H1 (cell line): ENCODE measurements at regions not wholly inside any gene's neighbourhood (a gene's known extent, or its start where the extent isn't known, plus 50 kb on each side); places are given as distances from the start of the nearest gene placed in this dataset.

ENCODE experiments used
- CTCF ChIA-PET: fragments of 300-600 bp; sonication (Branson Sonifier 250); formaldehyde crosslinking; loops from one replicate; lab custom pipeline; 2021; ENCODE audit not compliant: partially characterized antibody; lab: Charles Lee
- POLR2A ChIA-PET: fragments of 300-600 bp; sonication (Branson Sonifier 250); formaldehyde crosslinking; loops from one replicate; lab custom pipeline; 2021; ENCODE audit warnings: inconsistent platforms; ENCODE audit not compliant: partially characterized antibody; lab: Charles Lee
- DNase-seq, 2 experiments: peaks; one replicate each; pipeline versions ENCODE4 v3.0.0 to v3.0.0-alpha.2; 2010 to 2022; ENCODE audit warnings: low spot score in 2 of 2, low read depth in 1 of 2, mixed read lengths in 1 of 2
- FAIRE-seq: peaks from 2 replicates; lab custom pipeline; 2011; peaks lifted over from hg19 to GRCh38; lab: Jason Lieb, UNC
- H2AFZ ChIP-seq: 2 replicates; pipeline ENCODE4 v1.8.1; 2012; ENCODE audit warnings: low read length, inconsistent platforms
- H2AK5ac ChIP-seq: 2 replicates; pipeline ENCODE4 v1.6.1; 2013; ENCODE audit warnings: low read depth, low read length
- H2BK120ac ChIP-seq: replicated peaks from 2 replicates; pipeline ENCODE3; 2013; ENCODE audit warnings: low read depth, low read length, inconsistent platforms
- H2BK12ac ChIP-seq: 2 replicates; pipeline ENCODE4 v1.6.1; 2013; ENCODE audit warnings: low read depth, low read length
- H2BK15ac ChIP-seq: 2 replicates; pipeline ENCODE4 v1.6.1; 2013; ENCODE audit warnings: low read length
- H2BK20ac ChIP-seq: 2 replicates; pipeline ENCODE4 v1.6.1; 2013; ENCODE audit warnings: low read length
- H2BK5ac ChIP-seq: 2 replicates; pipeline ENCODE4 v1.6.1; 2013; ENCODE audit warnings: low read depth, low read length
- H3K14ac ChIP-seq: 2 replicates; pipeline ENCODE4 v1.6.1; 2013; ENCODE audit warnings: inconsistent platforms; ENCODE audit not compliant: insufficient read length
- H3K18ac ChIP-seq: 2 replicates; pipeline ENCODE4 v1.6.1; 2013; ENCODE audit warnings: low read length; ENCODE audit errors: extremely low read depth
- H3K23ac ChIP-seq: 2 replicates; pipeline ENCODE4 v1.6.1; 2013; ENCODE audit warnings: inconsistent platforms; ENCODE audit not compliant: insufficient read length
- H3K23me2 ChIP-seq: 2 replicates; pipeline ENCODE4 v1.6.1; 2013; ENCODE audit warnings: low read depth, low read length
- H3K27ac ChIP-seq: 2 replicates; pipeline ENCODE4 v1.6.1; 2011; ENCODE audit warnings: low read depth, low read length, inconsistent platforms
- H3K27me3 ChIP-seq, 4 experiments: replicated peaks in 1 of 4; 1 replicate in 1 of 4; 2 replicates in 3 of 4; pipeline versions ENCODE4 v1.6.1 to v1.8.1; 2011 to 2013; ENCODE audit warnings: low read length in 3 of 4, mild to moderate bottlenecking in 3 of 4, inconsistent platforms in 2 of 4, mixed read lengths in 2 of 4, moderate library complexity in 1 of 4; ENCODE audit not compliant: control insufficient read depth in 3 of 4, insufficient read depth in 3 of 4; ENCODE audit errors: extremely low read depth in 1 of 4
- H3K36me3 ChIP-seq, 4 experiments: 2 replicates each; pipeline versions ENCODE4 v1.6.1 to v1.8.1; 2011 to 2013; ENCODE audit warnings: mild to moderate bottlenecking in 4 of 4, low read length in 3 of 4, moderate library complexity in 2 of 4, control low read depth in 1 of 4, inconsistent platforms in 1 of 4; ENCODE audit not compliant: insufficient read depth in 4 of 4, control insufficient read depth in 2 of 4
- H3K4ac ChIP-seq: replicated peaks from 2 replicates; pipeline ENCODE3; 2013; ENCODE audit warnings: low read length, low read depth, mixed read lengths, inconsistent platforms; ENCODE audit not compliant: insufficient read length
- H3K4me1 ChIP-seq, 4 experiments: replicated peaks in 1 of 4; 1 replicate in 1 of 4; 2 replicates in 3 of 4; pipeline versions ENCODE4 v1.6.1 to v1.8.1; 2011 to 2013; ENCODE audit warnings: low read length in 3 of 4, inconsistent platforms in 2 of 4, mixed read lengths in 1 of 4; ENCODE audit not compliant: insufficient read depth in 4 of 4, control insufficient read depth in 3 of 4
- H3K4me2 ChIP-seq, 2 experiments: 2 replicates each; pipeline versions ENCODE4 v1.6.1 to v1.8.1; 2011 to 2013; ENCODE audit warnings: low read depth in 2 of 2, low read length in 2 of 2, control low read depth in 1 of 2, inconsistent platforms in 1 of 2, mild to moderate bottlenecking in 1 of 2; ENCODE audit not compliant: insufficient read depth in 1 of 2
- H3K4me3 ChIP-seq, 4 experiments: fragments of 200-600, 300-600 bp in 1 of 4; sonication (generic), shearing (Covaris generic), sonication (Bioruptor Twin) in 1 of 4; 2 replicates each; pipeline versions ENCODE4 v1.5.1 to v1.8.1; 2011 to 2016; ENCODE audit warnings: low read length in 4 of 4, low read depth in 3 of 4, control low read depth in 2 of 4, inconsistent platforms in 2 of 4, mild to moderate bottlenecking in 2 of 4, mixed read lengths in 1 of 4, moderate library complexity in 1 of 4; ENCODE audit not compliant: insufficient read depth in 2 of 4; ENCODE audit errors: extremely low read depth in 1 of 4
- H3K56ac ChIP-seq: replicated peaks from 2 replicates; pipeline ENCODE3; 2013; ENCODE audit warnings: low read depth, mild to moderate bottlenecking, mixed read lengths, low read length, inconsistent platforms; ENCODE audit not compliant: insufficient read length
- H3K79me1 ChIP-seq: 2 replicates; pipeline ENCODE4 v1.6.1; 2013; ENCODE audit warnings: low read depth, low read length, control low read depth
- H3K79me2 ChIP-seq, 2 experiments: 2 replicates each; pipeline versions ENCODE4 v1.6.1 to v1.8.1; 2012 to 2013; ENCODE audit warnings: low read length in 2 of 2, mild to moderate bottlenecking in 2 of 2, inconsistent platforms in 1 of 2; ENCODE audit not compliant: insufficient read depth in 2 of 2, control insufficient read depth in 1 of 2
- H3K9ac ChIP-seq, 4 experiments: replicated peaks in 1 of 4; 1 replicate in 1 of 4; 2 replicates in 3 of 4; pipeline versions ENCODE4 v1.6.1 to v1.8.1; 2011 to 2013; ENCODE audit warnings: low read depth in 3 of 4, low read length in 3 of 4, control low read depth in 2 of 4, mild to moderate bottlenecking in 2 of 4, moderate library complexity in 2 of 4, inconsistent platforms in 1 of 4; ENCODE audit errors: extremely low read depth in 1 of 4
- H3K9me3 ChIP-seq, 2 experiments: 2 replicates each; pipeline versions ENCODE4 v1.6.1 to v1.8.1; 2012 to 2013; ENCODE audit warnings: mild to moderate bottlenecking in 2 of 2, moderate library complexity in 2 of 2, control low read depth in 1 of 2, inconsistent platforms in 1 of 2, low read depth in 1 of 2, low read length in 1 of 2, mixed read lengths in 1 of 2; ENCODE audit not compliant: insufficient read depth in 2 of 2
- H4K20me1 ChIP-seq, 2 experiments: replicated peaks in 1 of 2; 2 replicates each; pipeline versions ENCODE3 to v1.8.1; 2011 to 2013; ENCODE audit warnings: inconsistent platforms in 2 of 2, low read length in 2 of 2, mild to moderate bottlenecking in 1 of 2; ENCODE audit not compliant: insufficient read depth in 2 of 2, control insufficient read depth in 1 of 2
- H4K5ac ChIP-seq: 2 replicates; pipeline ENCODE4 v1.6.1; 2013; ENCODE audit warnings: low read length, low read depth, mixed read lengths, inconsistent platforms; ENCODE audit not compliant: insufficient read length
- H4K8ac ChIP-seq: 2 replicates; pipeline ENCODE4 v1.8.0; 2013; ENCODE audit warnings: mild to moderate bottlenecking, moderate library complexity, low read length, inconsistent platforms; ENCODE audit not compliant: insufficient read depth; ENCODE audit errors: extremely low read depth
- H4K91ac ChIP-seq: replicated peaks from 2 replicates; pipeline ENCODE3; 2013; ENCODE audit warnings: low read length, mixed read lengths, inconsistent platforms; ENCODE audit not compliant: insufficient read length
- NRF1 ChIP-seq: IDR thresholded peaks from 2 replicates; pipeline ENCODE4 v1.6.1; 2011; ENCODE audit warnings: mild to moderate bottlenecking, low read depth, low read length, improper control_type of control experiment
- WGBS, 2 experiments: shearing (Covaris generic) in 1 of 2; methylation state at CpG; one replicate each; pipeline versions ENCODE4 v1.1.6 to v1.1.7; 2013 to 2015; ENCODE audit warnings: low lambda C conversion rate in 2 of 2, mixed read lengths in 2 of 2, inconsistent platforms in 1 of 2, low coverage in 1 of 2, missing lambda C conversion rate in 1 of 2; ENCODE audit not compliant: insufficient replicate concordance in 2 of 2, insufficient coverage in 1 of 2, insufficient read length in 1 of 2; ENCODE audit errors: extremely low coverage in 1 of 2, missing lambda C conversion rate in 1 of 2; 5-methylcytosine and 5-hydroxymethylcytosine counted together

DNA sequence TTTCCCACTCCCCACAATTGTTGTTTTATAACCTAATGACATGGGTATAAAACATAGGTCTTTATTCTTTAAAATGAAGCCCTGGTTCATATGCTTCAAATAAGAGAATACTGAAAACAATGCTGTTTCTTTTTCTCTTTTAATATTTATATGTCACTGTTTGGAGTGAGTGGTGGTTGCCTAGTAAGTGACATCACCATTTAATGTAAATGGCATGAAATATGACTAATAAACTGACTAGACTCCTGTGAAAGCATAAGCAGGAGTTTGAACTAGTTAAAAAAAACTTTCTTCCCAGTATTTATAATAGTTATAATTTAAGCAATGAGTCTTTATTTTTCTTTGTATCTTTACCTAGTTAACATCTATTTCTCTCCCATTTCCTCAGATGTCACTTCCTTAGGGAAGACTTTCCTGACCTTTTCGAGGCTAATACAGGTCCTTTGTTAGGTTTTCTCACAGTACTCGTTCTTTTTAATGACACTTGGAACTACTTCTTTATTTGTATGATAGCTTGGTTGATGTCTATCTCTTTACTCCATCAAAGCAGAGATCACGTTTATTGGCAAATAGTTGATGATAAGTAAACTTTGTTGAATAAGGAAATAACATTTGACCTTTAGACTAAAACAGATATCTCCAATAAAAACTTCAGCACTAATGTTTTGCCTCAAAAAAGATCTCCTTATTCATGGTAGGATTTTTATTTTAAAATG lies 105.4 kb upstream of the PDC start:
- no peak overlapping the region for H3K9ac ChIP-seq
- no peak for FAIRE-seq

More for the DNA sequence above, 105.4 kb upstream of the PDC start:
- Histone ChIP-seq H2BK5ac (no peak overlapping the region), H2BK20ac (no peak overlapping the region), H4K20me1 (no peaks in the 10 kb centered on the region), H2AFZ (no peak overlapping the region), H3K23ac (no peak overlapping the region), H4K8ac (no peak overlapping the region), H3K79me1 (no peaks in the 10 kb centered on the region), H3K4me2 (no peak overlapping the region), H4K91ac (no peak overlapping the region), H3K4me3 (no peak overlapping the region), H3K79me2 (no peaks in the 10 kb centered on the region), H3K9me3 (no peaks in the 10 kb centered on the region), H3K56ac (no peak overlapping the region), H3K27me3 (no peaks in the 10 kb centered on the region)
- DNase-seq, result no peak
- 93% methylated on average over 3 of the region's 3 CpGs; no CpG with 5 or more reads in 1 of the 2 experiments for WGBS, 2 experiments
- POLR2A ChIA-PET, result no interaction called here
- TF ChIP-seq NRF1, result no peak
- TF ChIP-seq, all 59 proteins: peak for 0
- Histone ChIP-seq H3K4ac (no peak overlapping the region), H3K14ac (no peak overlapping the region), H2AK5ac (no peak overlapping the region), H2BK120ac (no peak overlapping the region), H3K18ac (no peak overlapping the region), H2BK12ac (no peak overlapping the region), H3K27ac (no peak overlapping the region), H2BK15ac (no peak overlapping the region), H4K5ac (no peak overlapping the region), H3K23me2 (no peaks in the 10 kb centered on the region), H3K4me1 (no peaks in the 10 kb centered on the region), H3K36me3 (no peaks in the 10 kb centered on the region)
- CTCF ChIA-PET, result no interaction called here
